ENCODE measurements at regions not wholly inside any gene's neighbourhood (a gene's known extent, or its start where the extent isn't known, plus 50 kb on each side); places are given as distances from the start of the nearest gene placed in this dataset.
"Not testable (repeated sequence)": the region's sequence is repeated elsewhere in the genome, so short reads cannot be mapped to it uniquely, and the experiment has no call there.

- TF ChIP-seq CTCF, POLR2A (IDR thresholded peaks at IDR 0.05): not testable (repeated sequence)
Observed at GRCh38 chr14:105678996-105679958, 152.9 kb downstream of the TMEM121 start.
